HEK293 (cell line): ENCODE measurements at regions not wholly inside any gene's neighbourhood (a gene's known extent, or its start where the extent isn't known, plus 50 kb on each side); places are given as distances from the start of the nearest gene placed in this dataset.

Source experiments
- CTCF ChIA-PET: fragments of 350-600 bp; formaldehyde crosslinking; extraction: SDS; loops from one replicate; lab custom pipeline; 2021; ENCODE audit warnings: antibody characterized with exemption; lab: Yijun Ruan, JAX
- POLR2A ChIA-PET: fragments of 300-600 bp; formaldehyde crosslinking; extraction: SDS; loops from one replicate; lab custom pipeline; 2020; ENCODE audit warnings: antibody characterized with exemption, inconsistent platforms; lab: Yijun Ruan, JAX
- H3K27ac ChIP-seq: fragments of 200-500 bp; sonication (Bioruptor generic); 2 replicates; pipeline ENCODE4 v1.5.1; 2014; ENCODE audit warnings: low read depth, low read length, control low read depth, inconsistent platforms; ENCODE audit errors: extremely low read depth
- H3K36me3 ChIP-seq, 2 experiments: fragments of 200-500 bp in 1 of 2; sonication (Bioruptor generic) in 1 of 2; 1 replicate in 1 of 2; 2 replicates in 1 of 2; pipeline ENCODE4 v1.5.1; 2014 to 2017; ENCODE audit warnings: inconsistent platforms in 2 of 2, low read length in 2 of 2; ENCODE audit not compliant: control insufficient read depth in 2 of 2, insufficient read depth in 1 of 2
- H3K4me1 ChIP-seq: fragments of 200-500 bp; sonication (Bioruptor generic); 2 replicates; pipeline ENCODE4 v1.5.1; 2014; ENCODE audit warnings: mild to moderate bottlenecking, low read length, inconsistent platforms; ENCODE audit not compliant: control insufficient read depth, insufficient read depth
- H3K4me3 ChIP-seq: 2 replicates; pipeline ENCODE4 v1.5.1; 2011; ENCODE audit warnings: low read depth, mild to moderate bottlenecking, control low read depth, low read length, moderate library complexity
- H3K9me3 ChIP-seq: fragments of 200-500 bp; sonication (Bioruptor generic); 2 replicates; pipeline ENCODE4 v1.5.1; 2014; ENCODE audit warnings: low read depth, low read length, inconsistent platforms; ENCODE audit not compliant: control insufficient read depth, insufficient read depth
- GFI1B ChIP-seq: fragments of 450-650 bp; formaldehyde crosslinking; IDR thresholded peaks from 2 replicates; pipeline ENCODE4 v1.5.1; 2016; ENCODE audit warnings: missing biosample characterization, missing genetic modification characterization
- GLIS2 ChIP-seq: fragments of 450-650 bp; formaldehyde crosslinking; IDR thresholded peaks from 2 replicates; pipeline ENCODE4 v1.5.1; 2016; ENCODE audit warnings: missing biosample characterization, missing genetic modification characterization
- SALL2 ChIP-seq: fragments of 450-650 bp; formaldehyde crosslinking; IDR thresholded peaks from 2 replicates; pipeline ENCODE4 v1.5.0; 2017; ENCODE audit warnings: missing biosample characterization, mild to moderate bottlenecking, missing genetic modification characterization, borderline replicate concordance
- SP7 ChIP-seq: fragments of 450-650 bp; formaldehyde crosslinking; IDR thresholded peaks from 2 replicates; pipeline ENCODE4 v1.5.1; 2016; ENCODE audit warnings: missing biosample characterization, missing genetic modification characterization
- ZBTB1 ChIP-seq: fragments of 450-650 bp; formaldehyde crosslinking; IDR thresholded peaks from 2 replicates; pipeline ENCODE4 v1.5.1; 2016; ENCODE audit warnings: missing biosample characterization, missing genetic modification characterization
- ZBTB48 ChIP-seq: fragments of 450-650 bp; formaldehyde crosslinking; IDR thresholded peaks from 2 replicates; pipeline ENCODE4 v1.5.1; 2016; ENCODE audit warnings: missing biosample characterization, missing genetic modification characterization
- ZBTB7A ChIP-seq: fragments of 450-650 bp; formaldehyde crosslinking; IDR thresholded peaks from 2 replicates; pipeline ENCODE4 v1.5.1; 2016; ENCODE audit warnings: low read depth, missing biosample characterization, missing genetic modification characterization
- ZNF146 ChIP-seq: fragments of 450-650 bp; formaldehyde crosslinking; IDR thresholded peaks from 2 replicates; pipeline ENCODE4 v1.5.1; 2016; ENCODE audit warnings: missing biosample characterization, missing genetic modification characterization
- ZNF169 ChIP-seq: fragments of 450-650 bp; formaldehyde crosslinking; IDR thresholded peaks from 2 replicates; pipeline ENCODE4 v1.5.1; 2016; ENCODE audit warnings: missing biosample characterization, missing genetic modification characterization
- ZNF311 ChIP-seq: fragments of 450-650 bp; formaldehyde crosslinking; IDR thresholded peaks from 2 replicates; pipeline ENCODE4 v1.5.1; 2017; ENCODE audit warnings: missing biosample characterization, missing genetic modification characterization, borderline replicate concordance
- ZNF37A ChIP-seq: fragments of 450-650 bp; IDR thresholded peaks from 2 replicates; pipeline ENCODE4 v1.5.1; 2018; ENCODE audit warnings: missing biosample characterization, missing genetic modification characterization
- ZNF391 ChIP-seq: fragments of 450-650 bp; formaldehyde crosslinking; IDR thresholded peaks from 2 replicates; pipeline ENCODE4 v1.5.1; 2016; ENCODE audit warnings: low read depth, missing biosample characterization, missing genetic modification characterization, borderline replicate concordance
- ZNF404 ChIP-seq: fragments of 450-650 bp; formaldehyde crosslinking; IDR thresholded peaks from 2 replicates; pipeline ENCODE4 v1.5.1; 2017; ENCODE audit warnings: missing biosample characterization, missing genetic modification characterization
- ZNF426 ChIP-seq: fragments of 450-650 bp; formaldehyde crosslinking; IDR thresholded peaks from 2 replicates; pipeline ENCODE4 v1.5.1; 2017; ENCODE audit warnings: missing biosample characterization, missing genetic modification characterization, mild to moderate bottlenecking, inconsistent platforms, moderate library complexity
- ZNF571 ChIP-seq: fragments of 450-650 bp; formaldehyde crosslinking; IDR thresholded peaks from 2 replicates; pipeline ENCODE4 v1.5.0; 2017; ENCODE audit warnings: missing biosample characterization, missing genetic modification characterization
- ZNF621 ChIP-seq: fragments of 450-650 bp; formaldehyde crosslinking; IDR thresholded peaks from 2 replicates; pipeline ENCODE4 v1.5.1; 2017; ENCODE audit warnings: missing biosample characterization, missing genetic modification characterization
- ZNF747 ChIP-seq: fragments of 450-650 bp; formaldehyde crosslinking; IDR thresholded peaks from 2 replicates; pipeline ENCODE4 v1.5.1; 2016; ENCODE audit warnings: missing biosample characterization, missing genetic modification characterization
- ZNF76 ChIP-seq: fragments of 450-650 bp; formaldehyde crosslinking; IDR thresholded peaks from 2 replicates; pipeline ENCODE4; 2016; ENCODE audit warnings: low read depth, missing biosample characterization, missing genetic modification characterization, borderline replicate concordance
- ZNF768 ChIP-seq: fragments of 450-650 bp; formaldehyde crosslinking; IDR thresholded peaks from 2 replicates; pipeline ENCODE4 v1.5.1; 2018; ENCODE audit warnings: missing biosample characterization, mild to moderate bottlenecking, missing genetic modification characterization
- TF ChIP-seq, protein P1 (sequence below): fragments of 450-650 bp; formaldehyde crosslinking; IDR thresholded peaks from 2 replicates; pipeline ENCODE4 v1.5.1; 2016; ENCODE audit warnings: missing biosample characterization, missing genetic modification characterization, low read depth
- TF ChIP-seq, protein P2 (sequence below): fragments of 450-650 bp; formaldehyde crosslinking; IDR thresholded peaks from 2 replicates; pipeline ENCODE4 v1.5.1; 2016; ENCODE audit warnings: missing biosample characterization, missing genetic modification characterization
- TF ChIP-seq, protein P3 (sequence below): fragments of 450-650 bp; formaldehyde crosslinking; IDR thresholded peaks from 2 replicates; pipeline ENCODE4 v1.5.1; 2016; ENCODE audit warnings: missing biosample characterization, missing genetic modification characterization

- Histone ChIP-seq H3K9me3 (no peaks in the 10 kb centered on the region), H3K27ac (no peak overlapping the region), H3K36me3 (no peaks in the 10 kb centered on the region), H3K4me3 (no peak overlapping the region)
- ChIA-PET CTCF (no interaction called here), POLR2A (no interaction called here)
- TF ChIP-seq SP7 (tag by site-specific recombination): no peak
- TF ChIP-seq, protein P1, sequence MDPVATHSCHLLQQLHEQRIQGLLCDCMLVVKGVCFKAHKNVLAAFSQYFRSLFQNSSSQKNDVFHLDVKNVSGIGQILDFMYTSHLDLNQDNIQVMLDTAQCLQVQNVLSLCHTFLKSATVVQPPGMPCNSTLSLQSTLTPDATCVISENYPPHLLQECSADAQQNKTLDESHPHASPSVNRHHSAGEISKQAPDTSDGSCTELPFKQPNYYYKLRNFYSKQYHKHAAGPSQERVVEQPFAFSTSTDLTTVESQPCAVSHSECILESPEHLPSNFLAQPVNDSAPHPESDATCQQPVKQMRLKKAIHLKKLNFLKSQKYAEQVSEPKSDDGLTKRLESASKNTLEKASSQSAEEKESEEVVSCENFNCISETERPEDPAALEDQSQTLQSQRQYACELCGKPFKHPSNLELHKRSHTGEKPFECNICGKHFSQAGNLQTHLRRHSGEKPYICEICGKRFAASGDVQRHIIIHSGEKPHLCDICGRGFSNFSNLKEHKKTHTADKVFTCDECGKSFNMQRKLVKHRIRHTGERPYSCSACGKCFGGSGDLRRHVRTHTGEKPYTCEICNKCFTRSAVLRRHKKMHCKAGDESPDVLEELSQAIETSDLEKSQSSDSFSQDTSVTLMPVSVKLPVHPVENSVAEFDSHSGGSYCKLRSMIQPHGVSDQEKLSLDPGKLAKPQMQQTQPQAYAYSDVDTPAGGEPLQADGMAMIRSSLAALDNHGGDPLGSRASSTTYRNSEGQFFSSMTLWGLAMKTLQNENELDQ (tag by site-specific recombination): no peak
- no peak for TF ChIP-seq ZNF391 (tag by site-specific recombination)
- TF ChIP-seq ZNF311 (tag by site-specific recombination): no peak
- no peak for TF ChIP-seq SALL2 (tag by site-specific recombination)
- TF ChIP-seq ZNF169 (tag by site-specific recombination): no peak
- no peak for TF ChIP-seq GLIS2 (tag by site-specific recombination)
- no peak for TF ChIP-seq ZBTB48 (tag by site-specific recombination)
- TF ChIP-seq, protein P2, sequence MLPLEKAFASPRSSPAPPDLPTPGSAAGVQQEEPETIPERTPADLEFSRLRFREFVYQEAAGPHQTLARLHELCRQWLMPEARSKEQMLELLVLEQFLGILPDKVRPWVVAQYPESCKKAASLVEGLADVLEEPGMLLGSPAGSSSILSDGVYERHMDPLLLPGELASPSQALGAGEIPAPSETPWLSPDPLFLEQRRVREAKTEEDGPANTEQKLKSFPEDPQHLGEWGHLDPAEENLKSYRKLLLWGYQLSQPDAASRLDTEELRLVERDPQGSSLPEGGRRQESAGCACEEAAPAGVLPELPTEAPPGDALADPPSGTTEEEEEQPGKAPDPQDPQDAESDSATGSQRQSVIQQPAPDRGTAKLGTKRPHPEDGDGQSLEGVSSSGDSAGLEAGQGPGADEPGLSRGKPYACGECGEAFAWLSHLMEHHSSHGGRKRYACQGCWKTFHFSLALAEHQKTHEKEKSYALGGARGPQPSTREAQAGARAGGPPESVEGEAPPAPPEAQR: no peak
- no peak for TF ChIP-seq ZNF747
- no peak for TF ChIP-seq ZBTB7A
- TF ChIP-seq ZNF426: no peak
- no peak for TF ChIP-seq ZNF404 (tag by site-specific recombination)
- no peak for TF ChIP-seq ZNF76 (tag by site-specific recombination)
- TF ChIP-seq ZNF37A (tag by site-specific recombination): no peak
- no peak for TF ChIP-seq ZBTB1 (tag by site-specific recombination)
- no peak for TF ChIP-seq ZNF146 (tag by site-specific recombination)
- TF ChIP-seq ZNF768 (tag by site-specific recombination): no peak
- TF ChIP-seq ZNF621 (tag by site-specific recombination): no peak
- TF ChIP-seq, all 188 proteins: peak for 0
- H3K4me1 ChIP-seq: no peaks in the 10 kb centered on the region
Measured at GRCh38 chr10:15459218-15459617, 88.1 kb upstream of the FAM171A1 start.

- no peaks in the 10 kb centered on the region for H3K36me3 ChIP-seq
- H3K4me1 ChIP-seq: no peaks in the 10 kb centered on the region
- CTCF ChIA-PET: interaction anchor here (0.8 kb wide), 1 partner anchor 16 kb away, joined by 4 read pairs; no protein-coding TSS in a partner anchor
- H3K9me3 ChIP-seq: no peaks in the 10 kb centered on the region
- TF ChIP-seq, protein P3, sequence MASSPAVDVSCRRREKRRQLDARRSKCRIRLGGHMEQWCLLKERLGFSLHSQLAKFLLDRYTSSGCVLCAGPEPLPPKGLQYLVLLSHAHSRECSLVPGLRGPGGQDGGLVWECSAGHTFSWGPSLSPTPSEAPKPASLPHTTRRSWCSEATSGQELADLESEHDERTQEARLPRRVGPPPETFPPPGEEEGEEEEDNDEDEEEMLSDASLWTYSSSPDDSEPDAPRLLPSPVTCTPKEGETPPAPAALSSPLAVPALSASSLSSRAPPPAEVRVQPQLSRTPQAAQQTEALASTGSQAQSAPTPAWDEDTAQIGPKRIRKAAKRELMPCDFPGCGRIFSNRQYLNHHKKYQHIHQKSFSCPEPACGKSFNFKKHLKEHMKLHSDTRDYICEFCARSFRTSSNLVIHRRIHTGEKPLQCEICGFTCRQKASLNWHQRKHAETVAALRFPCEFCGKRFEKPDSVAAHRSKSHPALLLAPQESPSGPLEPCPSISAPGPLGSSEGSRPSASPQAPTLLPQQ (tag by site-specific recombination): no peak
- TF ChIP-seq ZNF768 (tag by site-specific recombination) (no peak), ZNF571 (no peak), GFI1B (tag by site-specific recombination) (no peak)
- TF ChIP-seq, all 188 proteins: peak for 0
- Histone ChIP-seq H3K27ac (no peak overlapping the region), H3K4me3 (no peak overlapping the region)
- POLR2A ChIA-PET: no interaction called here
Measured at GRCh38 chr10:15457382-15457781, 86.3 kb upstream of the FAM171A1 start.
